ENCODE measurements at regions not wholly inside any gene's neighbourhood (a gene's known extent, or its start where the extent isn't known, plus 50 kb on each side); places are given as distances from the start of the nearest gene placed in this dataset.

DNA sequence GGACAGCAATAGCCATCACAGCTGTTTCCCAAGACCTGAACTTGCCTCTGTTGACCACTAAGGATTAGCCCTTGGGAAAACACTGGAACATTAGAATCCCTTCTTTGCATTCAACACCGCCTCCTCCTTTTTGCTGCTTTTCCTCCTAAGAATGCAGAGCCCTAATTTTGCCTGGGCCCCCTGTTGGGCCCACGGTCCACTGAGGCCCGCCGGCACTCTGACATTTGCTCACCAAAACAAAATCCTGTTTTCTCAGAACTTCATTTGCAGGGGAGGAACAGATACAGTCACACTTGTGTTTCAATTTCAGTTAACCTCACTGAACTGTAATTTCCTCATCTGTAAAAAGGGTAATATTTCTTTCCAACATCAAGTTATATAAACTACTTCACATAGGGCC, 116.0 kb upstream of the JARID2 start:
- TF ChIP-seq EZH2phosphoT487 (IDR thresholded peaks at IDR 0.05; ENCODE audit: insufficient read depth, low read depth) (no peak), EZH2 (IDR thresholded peaks at IDR 0.05; ENCODE audit: insufficient read depth, poor library complexity, severe bottlenecking) (no peak)

Measured in GM23248 (cell line).